Activated naive CD4-positive, alpha-beta T cell treated with anti-CD3 and anti-CD28 coated beads, Interleukin-2, amount 50 U/mL, for 72 hours (primary cell): ENCODE measurements at regions not wholly inside any gene's neighbourhood (a gene's known extent, or its start where the extent isn't known, plus 50 kb on each side); places are given as distances from the start of the nearest gene placed in this dataset.
"Not testable (repeated sequence)": the region's sequence is repeated elsewhere in the genome, so short reads cannot be mapped to it uniquely, and the experiment has no call there.

ENCODE experiments used
- ATAC-seq, 2 donors: fragments of 150-1000 bp; cut with Tn5 transposase; 2 replicates each; pipeline ENCODE4 v1.10.0; 2021; ENCODE audit warnings: mild to moderate bottlenecking in 2 of 2, moderate library complexity in 2 of 2
- DNase-seq, 2 donors: peaks; one replicate each; pipeline ENCODE4 v3.0.0; 2021 to 2022; ENCODE audit warnings: low spot score in 2 of 2
- H3K27ac Mint-ChIP-seq, 2 donors: one replicate each; pipeline ENCODE4 v1.8.0; 2022; ENCODE audit warnings: mild to moderate bottlenecking in 2 of 2, mixed read lengths in 2 of 2
- H3K36me3 Mint-ChIP-seq, 2 donors: one replicate each; pipeline ENCODE4 v1.8.0; 2022; ENCODE audit warnings: mixed read lengths in 2 of 2
- H3K9me3 Mint-ChIP-seq, 2 donors: one replicate each; pipeline ENCODE4 v1.8.0; 2022; ENCODE audit warnings: mixed read lengths in 2 of 2

DNA sequence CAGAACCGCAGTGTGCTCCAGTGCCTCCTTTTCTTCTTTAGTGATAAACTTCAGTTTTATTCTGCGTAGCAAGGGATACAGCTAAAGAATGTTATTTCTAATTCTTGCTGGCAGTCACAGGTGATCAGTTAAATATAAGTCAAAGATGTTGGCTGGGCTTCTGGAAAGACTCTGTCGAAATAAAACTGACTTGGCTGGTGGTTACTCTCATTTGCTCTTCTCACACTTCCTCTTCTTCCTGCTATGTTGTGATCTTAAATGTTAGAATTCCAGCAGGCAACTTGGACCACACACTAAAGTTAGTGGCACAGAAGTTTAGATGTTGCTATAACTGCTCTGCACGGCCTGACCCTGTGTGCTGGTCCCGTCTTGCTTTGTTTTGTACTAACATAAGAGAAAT, 278.6 kb downstream of the CDH19 start:
- DNase-seq (no peak), ATAC-seq (no peak)
- Mint-ChIP-seq H3K27ac (no peak overlapping the region), H3K9me3 (peaks cover 8 to 14% of the 10 kb centered on the region in 2 donors), H3K36me3 (no peaks in the 10 kb centered on the region)

DNA sequence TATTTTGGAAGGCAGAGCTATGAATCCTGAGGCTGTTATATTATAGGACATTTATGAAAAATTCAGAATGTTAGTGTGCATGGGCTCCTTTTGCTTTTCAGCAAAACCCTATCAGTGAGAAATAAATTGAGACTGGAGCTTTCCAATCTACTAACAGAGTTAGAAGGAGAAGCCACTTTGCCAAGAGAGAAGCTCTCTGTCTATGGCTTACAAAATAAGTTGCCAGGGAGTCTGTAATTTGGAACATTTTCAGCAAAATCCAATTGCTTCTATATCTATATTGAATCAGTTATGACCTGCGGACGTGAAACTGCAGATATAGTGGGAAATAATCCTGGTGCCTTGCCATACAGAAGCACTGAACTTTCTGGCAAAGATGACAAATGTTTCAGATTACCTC, 279.3 kb downstream of the CDH19 start:
- no peak for ATAC-seq

DNA sequence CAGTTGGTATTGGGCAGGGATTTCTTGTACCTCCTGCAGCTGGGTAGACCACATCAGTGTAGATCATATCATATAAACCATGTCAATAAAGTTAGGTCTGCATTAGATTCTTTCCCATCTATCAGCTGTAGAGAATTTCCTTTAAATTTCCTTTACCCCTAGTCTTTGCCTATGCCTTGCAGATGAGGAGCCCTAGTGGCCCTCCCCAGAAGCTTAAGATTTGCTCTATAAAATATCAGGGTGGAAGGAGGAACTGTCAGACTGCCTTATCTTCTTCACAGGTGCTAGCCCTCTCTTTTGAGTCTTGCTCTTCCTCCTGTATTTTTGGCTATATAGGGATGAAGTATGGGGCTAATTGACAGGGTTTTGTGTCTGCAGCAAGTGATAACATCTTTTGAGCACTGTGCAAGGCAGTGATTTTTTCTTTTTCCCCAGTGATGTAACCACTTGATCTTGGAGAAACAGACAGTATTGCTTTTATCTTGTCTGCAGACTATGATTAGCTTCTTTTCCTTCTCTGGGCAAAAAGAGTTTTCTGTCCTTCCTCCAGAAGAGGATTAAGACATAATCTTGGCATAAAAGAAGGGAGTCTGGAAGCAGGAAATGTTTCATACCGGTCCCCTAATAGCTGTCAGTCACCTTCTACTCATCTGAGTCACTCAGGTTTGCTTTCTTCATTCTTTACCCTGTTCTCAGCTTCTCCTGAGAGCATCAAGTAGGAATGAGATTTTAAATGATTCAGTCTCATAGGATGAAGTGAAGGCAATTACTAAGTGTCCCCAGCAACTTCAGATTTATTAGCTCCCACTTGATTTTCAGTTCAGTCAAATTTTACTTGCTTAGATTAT, 286.4 kb downstream of the CDH19 start:
- Mint-ChIP-seq H3K27ac (no peak overlapping the region), H3K36me3 (no peaks in the 10 kb centered on the region), H3K9me3 (peaks cover 8 to 17% of the 10 kb centered on the region in 2 donors)
- DNase-seq = no peak
- ATAC-seq = no peak

More for the DNA sequence above, 279.3 kb downstream of the CDH19 start:
- no peak for DNase-seq
- Mint-ChIP-seq H3K36me3 (no peaks in the 10 kb centered on the region), H3K9me3 (peaks cover 8 to 14% of the 10 kb centered on the region in 2 donors), H3K27ac (no peak overlapping the region)

DNA sequence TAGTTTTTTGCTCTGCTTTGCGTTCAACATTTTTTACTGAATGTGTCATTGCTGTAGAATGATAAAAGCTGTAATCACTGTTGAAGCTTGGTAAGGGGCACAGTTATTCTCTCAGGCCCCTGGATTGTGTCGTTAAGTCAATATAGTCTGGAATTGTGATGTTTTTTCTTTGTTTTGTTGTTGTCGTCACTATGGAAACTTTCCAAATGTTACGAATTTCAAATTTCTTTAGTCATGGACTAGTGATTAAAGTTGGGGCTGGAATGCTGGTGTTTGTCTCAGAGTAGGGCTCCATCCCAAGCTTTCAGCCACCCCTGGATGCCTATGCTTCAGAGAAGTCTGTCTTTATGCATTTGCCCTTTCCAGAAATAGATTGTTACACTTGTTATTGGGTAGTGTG, 287.2 kb downstream of the CDH19 start:
- Mint-ChIP-seq H3K9me3 (peaks cover 16 to 24% of the 10 kb centered on the region in 2 donors), H3K27ac (no peak overlapping the region), H3K36me3 (no peaks in the 10 kb centered on the region)
- no peak for ATAC-seq
- DNase-seq = no peak

DNA sequence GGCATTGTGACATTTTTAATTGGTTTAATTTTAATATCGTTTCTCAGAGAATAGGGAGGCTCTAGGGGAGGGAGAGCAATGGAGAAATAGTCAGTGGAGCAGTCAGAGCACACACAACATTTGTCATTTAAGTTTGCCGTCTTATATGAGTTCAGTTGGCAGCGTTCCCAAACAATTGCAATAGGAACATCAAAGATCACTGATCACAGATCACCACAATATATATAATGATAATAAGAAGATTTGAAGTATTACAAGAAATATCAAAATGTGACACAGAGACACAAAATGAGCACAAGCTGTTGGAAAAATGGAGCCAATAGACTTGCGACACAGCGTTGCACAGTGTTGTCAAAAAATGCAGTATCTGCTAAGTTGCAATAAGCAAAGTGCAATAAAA, 303.7 kb downstream of the CDH19 start:
- ATAC-seq (no peak), DNase-seq (no peak)
- Mint-ChIP-seq H3K36me3 (no peaks in the 10 kb centered on the region), H3K9me3 (peaks cover 4 to 11% of the 10 kb centered on the region in 2 donors), H3K27ac (no peak overlapping the region)

DNA sequence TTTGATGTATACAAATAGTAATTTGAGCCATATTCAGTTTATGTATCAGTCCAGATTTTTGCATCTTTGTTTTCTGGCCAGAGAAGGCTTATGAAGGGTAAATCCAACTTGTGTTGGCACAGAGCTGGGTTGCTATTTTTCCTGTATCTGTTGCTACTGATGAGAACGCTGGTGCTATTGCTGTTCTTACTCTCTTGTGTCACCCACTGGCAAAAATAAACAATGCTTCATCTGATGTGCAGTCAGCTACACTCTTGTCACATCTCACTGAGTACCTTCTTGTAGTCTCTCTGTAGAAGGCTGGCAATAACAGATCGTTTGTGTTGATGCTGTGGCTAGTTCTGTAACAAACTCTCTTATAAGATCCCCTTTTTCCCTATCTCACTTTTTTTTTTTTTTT, 323.4 kb downstream of the CDH19 start:
- H3K36me3 Mint-ChIP-seq = no peaks in the 10 kb centered on the region
- DNase-seq = no peak
- peaks cover 0 to 5% of the 10 kb centered on the region in 2 donors for H3K9me3 Mint-ChIP-seq
- ATAC-seq = no peak
- no peak overlapping the region for H3K27ac Mint-ChIP-seq

DNA sequence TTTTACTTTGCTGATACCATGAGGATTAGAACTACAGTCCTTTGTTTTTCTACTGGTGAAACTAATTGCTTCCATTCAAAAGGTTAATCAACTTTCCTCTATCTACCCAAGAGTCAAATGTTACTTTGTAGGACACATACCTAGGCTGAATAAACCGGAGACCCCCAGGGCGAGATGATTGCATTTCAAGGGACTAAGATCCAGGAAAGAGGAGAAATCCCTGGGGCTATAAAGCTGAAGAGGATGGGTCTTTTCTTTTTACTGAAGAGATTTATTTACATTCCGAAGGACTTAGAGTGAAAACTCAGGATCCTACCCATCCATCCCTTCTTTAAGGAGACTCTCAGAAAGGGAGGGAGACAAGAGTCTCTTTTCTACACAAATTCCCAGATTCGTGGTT, 331.9 kb downstream of the CDH19 start:
- ATAC-seq (no peak), DNase-seq (no peak)
- Mint-ChIP-seq H3K36me3 (peaks cover 5 to 12% of the 10 kb centered on the region in 2 donors), H3K27ac (no peak overlapping the region), H3K9me3 (peaks cover 31 to 38% of the 10 kb centered on the region in 2 donors)

DNA sequence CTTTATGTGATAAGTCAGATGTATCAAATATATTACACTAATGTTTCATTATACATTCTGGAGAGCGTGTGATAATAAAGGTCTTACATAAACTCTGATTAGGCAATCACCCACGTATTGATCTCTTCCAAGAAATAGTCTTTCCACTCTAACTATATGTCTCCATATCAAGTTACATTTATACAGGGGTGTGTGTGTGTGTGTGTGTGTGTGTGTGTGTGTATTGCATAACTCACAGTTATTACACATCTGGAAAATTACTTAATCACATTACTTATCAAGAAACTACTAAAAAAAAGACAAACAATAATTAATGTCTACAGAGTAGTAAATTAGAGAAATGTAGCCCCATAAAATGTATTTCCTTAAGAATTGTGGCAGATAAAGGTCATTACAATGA, 339.8 kb downstream of the CDH19 start:
- peaks cover 24 to 27% of the 10 kb centered on the region in 2 donors for H3K9me3 Mint-ChIP-seq
- no peak overlapping the region for H3K27ac Mint-ChIP-seq
- ATAC-seq (no peak), DNase-seq (no peak)
- peaks cover 0 to 5% of the 10 kb centered on the region in 2 donors for H3K36me3 Mint-ChIP-seq

DNA sequence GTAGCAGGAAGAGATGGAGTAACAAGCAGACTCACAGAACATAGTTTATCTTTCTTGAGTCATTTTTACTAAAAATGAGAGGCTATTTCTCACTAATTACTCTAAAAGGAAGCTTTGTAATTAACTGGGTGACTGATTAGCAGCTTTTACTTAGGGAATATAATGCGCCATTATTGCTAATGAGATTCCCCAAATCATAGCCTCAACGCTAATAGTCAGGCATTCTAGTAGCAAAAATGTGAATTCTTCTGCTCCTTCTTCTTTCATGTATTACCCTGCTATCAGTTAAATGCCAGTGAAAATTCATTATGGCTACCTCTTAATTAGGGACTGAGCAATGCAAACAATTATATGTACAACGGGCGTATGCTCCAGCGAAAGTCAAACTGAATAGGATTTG, 349.8 kb downstream of the CDH19 start:
- Mint-ChIP-seq H3K27ac (no peak overlapping the region), H3K9me3 (peaks cover 4 to 10% of the 10 kb centered on the region in 2 donors), H3K36me3 (no peaks in the 10 kb centered on the region)
- ATAC-seq = no peak
- no peak for DNase-seq

DNA sequence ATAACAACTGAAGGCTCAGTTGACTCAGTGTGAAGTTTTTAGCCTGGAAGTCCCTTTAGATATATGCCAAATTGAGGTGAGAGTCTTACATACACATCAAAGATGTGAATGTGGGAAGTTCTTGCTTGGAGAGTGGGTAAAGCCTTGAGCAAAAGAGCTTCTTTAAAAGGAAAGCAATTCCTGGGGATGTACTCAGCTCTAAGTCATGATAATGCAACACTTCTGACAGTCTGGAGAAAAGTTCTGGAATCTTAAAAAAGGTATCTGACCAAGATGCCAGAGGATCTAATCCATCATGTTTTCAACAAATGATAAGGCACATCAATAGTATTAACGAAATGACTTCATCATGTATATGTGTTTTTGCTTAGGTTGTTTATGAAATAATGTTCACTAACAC, 351.2 kb downstream of the CDH19 start:
- Mint-ChIP-seq H3K36me3 (no peaks in the 10 kb centered on the region), H3K27ac (no peak overlapping the region), H3K9me3 (peaks cover under 1 to 4% of the 10 kb centered on the region in 2 donors)
- DNase-seq (no peak), ATAC-seq (no peak)

DNA sequence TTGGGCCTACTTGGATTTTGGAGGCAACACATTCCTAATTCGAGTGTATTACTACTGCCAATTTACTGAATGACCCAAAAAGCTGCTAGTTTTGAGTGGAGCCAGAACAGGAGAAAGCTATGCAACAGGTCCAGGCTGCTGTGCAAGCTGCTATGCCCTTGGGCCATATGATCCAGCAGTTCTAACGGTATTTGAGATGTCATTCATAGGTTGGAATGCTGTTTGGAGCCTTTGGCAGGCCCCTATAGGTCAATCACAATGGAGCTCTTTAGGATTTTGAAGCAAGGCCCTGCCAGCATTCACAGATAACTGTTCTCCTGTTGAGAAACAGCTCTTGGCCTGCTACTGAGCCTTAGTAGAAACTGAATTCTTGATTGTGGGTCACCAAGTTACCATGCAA, 368.7 kb downstream of the CDH19 start:
- no peak for DNase-seq
- H3K27ac Mint-ChIP-seq = no peak overlapping the region

DNA sequence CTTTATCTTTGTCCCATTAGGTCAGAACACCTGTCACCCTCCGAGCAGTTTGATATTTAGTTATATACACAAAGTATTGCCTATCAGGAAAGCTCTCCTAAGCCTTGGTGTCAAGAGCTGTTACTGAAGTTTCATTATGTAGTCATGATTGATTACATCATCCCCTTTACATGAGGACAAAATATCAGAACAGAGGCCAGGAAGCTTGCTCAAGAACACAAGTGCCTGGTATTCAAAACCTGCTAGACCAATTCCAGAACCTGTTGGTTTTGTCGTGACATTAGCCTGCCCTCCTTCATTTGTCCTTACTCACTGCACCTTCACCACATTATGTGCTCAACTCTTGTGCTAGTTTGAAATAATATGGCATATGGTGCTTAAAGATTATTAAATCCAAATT, 377.1 kb downstream of the CDH19 start:
- DNase-seq (no peak), ATAC-seq (no peak)
- Mint-ChIP-seq H3K36me3 (no peaks in the 10 kb centered on the region), H3K27ac (no peak overlapping the region), H3K9me3 (peaks cover 5 to 9% of the 10 kb centered on the region in 2 donors)

More for the DNA sequence above, 368.7 kb downstream of the CDH19 start:
- Mint-ChIP-seq H3K9me3 (peaks cover 20 to 24% of the 10 kb centered on the region in 2 donors), H3K36me3 (no peaks in the 10 kb centered on the region)
- ATAC-seq = no peak

DNA sequence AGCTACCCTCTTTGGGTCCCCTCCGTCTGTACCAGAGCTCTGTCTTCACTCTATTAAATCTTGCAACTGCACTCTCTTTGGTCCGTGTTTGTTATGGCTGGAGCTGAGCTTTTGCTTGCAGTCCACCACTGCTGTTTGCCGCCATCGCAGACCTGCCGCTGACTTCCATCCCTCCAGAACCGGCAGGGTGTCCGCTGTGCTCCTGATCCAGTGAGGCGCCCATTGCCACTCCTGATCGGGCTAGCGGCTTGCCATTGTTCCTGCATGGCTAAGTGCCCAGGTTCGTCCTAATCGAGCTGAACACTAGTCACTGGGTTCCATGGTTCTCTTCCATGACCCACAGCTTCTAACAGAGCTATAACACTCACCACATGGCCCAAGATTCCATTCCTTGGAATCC, 380.6 kb downstream of the CDH19 start:
- ATAC-seq, H3K36me3 Mint-ChIP-seq, H3K27ac Mint-ChIP-seq, DNase-seq: not testable (repeated sequence)
- H3K9me3 Mint-ChIP-seq = peaks cover 4 to 15% of the 10 kb centered on the region in 2 donors

DNA sequence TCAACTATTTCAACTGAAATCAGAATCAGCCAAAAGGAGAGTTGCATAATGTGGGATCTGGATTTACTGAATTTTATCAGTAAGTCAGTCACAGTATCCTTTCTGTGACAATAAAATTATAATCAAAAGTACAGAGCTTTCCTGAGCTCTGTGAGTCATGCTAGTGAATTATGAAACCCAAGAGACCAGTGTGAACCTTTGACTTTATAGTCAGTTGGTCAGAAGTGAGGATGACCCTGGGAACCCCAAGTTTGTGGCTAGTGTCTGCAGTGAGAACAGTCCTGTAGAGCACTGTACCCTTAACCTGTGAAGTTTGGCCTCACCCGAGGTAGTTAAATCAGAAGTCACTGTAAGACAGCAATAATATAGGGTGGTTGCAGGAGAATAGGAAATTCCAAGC, 381.7 kb downstream of the CDH19 start:
- Mint-ChIP-seq H3K9me3 (peaks cover 4 to 15% of the 10 kb centered on the region in 2 donors), H3K36me3 (no peaks in the 10 kb centered on the region), H3K27ac (no peak overlapping the region)
- ATAC-seq (no peak), DNase-seq (no peak)

DNA sequence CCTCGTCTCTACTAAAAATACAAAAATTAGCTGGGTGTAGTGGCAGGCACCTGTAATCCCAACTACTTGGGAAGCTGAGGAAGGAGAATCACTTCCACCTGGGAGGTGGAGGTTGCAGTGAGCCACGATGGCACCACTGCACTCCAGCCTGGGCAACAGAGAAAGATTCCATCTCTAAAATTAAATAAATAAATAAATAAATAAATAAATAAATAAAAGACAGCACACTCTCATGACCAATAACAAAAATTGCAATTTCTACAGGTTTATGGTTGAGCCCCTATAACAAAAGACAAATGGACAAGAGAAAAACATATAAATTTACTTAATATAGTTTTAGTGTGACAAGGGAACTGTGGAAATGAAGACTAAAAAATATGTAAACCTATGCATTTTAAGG, 384.1 kb downstream of the CDH19 start:
- Mint-ChIP-seq H3K27ac (no peak overlapping the region), H3K36me3 (no peaks in the 10 kb centered on the region), H3K9me3 (peaks cover 8 to 15% of the 10 kb centered on the region in 2 donors)
- DNase-seq (no peak), ATAC-seq (no peak)

DNA sequence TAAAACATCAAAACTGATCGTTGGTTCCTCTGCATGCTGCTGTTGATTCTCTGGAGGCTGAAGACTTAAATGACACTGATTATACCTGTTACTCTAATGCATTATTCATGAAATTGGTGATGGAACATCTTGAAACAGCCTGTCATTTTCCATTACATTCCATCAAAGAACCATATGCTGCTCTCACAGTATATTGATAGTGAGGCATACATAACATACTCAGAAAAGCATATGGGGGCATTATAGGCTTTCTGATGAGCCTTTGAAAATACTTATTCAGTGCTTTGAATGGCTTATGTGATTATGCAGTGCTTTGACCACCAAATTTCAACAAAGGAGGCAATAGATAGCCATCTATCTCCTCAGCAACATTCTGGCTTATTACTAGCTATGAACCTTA, 392.1 kb downstream of the CDH19 start:
- peaks cover 0 to 8% of the 10 kb centered on the region in 2 donors for H3K9me3 Mint-ChIP-seq
- H3K27ac Mint-ChIP-seq = no peak overlapping the region
- no peak for DNase-seq
- no peak for ATAC-seq
- H3K36me3 Mint-ChIP-seq = no peaks in the 10 kb centered on the region

DNA sequence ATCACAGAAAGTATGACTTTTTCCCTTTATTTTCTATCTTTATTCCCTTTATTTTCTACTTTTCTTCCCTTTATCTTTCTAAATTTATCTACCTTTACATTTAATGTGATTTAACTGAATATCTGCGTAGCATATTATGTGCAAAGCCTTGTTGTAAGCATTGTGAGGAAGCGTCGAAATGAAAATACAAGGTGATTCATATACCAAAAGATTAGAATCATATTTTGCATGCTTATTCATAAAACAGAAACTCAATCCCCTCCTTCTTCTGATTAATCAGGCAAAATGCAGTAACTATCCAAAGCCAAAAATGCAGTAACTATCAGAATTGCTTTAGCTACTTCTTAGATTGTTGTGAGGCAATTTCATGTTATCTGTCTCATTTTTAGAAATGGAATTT, 393.0 kb downstream of the CDH19 start:
- peaks cover 0 to 8% of the 10 kb centered on the region in 2 donors for H3K9me3 Mint-ChIP-seq
- H3K27ac Mint-ChIP-seq = no peak overlapping the region
- no peaks in the 10 kb centered on the region for H3K36me3 Mint-ChIP-seq
- no peak for ATAC-seq
- DNase-seq = no peak

DNA sequence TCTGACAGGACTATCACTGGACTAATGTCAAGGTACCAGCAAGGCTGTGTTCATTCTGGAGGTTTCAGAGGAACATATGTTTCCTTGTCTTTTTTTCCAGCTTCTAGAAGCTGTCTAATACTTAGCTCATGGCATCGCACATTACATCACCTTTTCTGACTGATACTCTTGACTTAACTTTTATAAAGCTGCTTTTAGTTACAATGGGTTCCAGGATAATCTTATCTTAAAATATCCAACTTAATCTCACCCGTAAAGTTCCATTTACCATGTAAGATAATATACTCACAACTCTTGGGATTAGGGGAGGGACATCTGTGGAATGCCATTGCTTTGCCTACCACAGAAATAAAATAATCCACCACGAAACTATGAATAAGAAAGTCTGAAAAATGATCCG, 394.2 kb downstream of the CDH19 start:
- H3K36me3 Mint-ChIP-seq = no peaks in the 10 kb centered on the region
- peaks cover 0 to 4% of the 10 kb centered on the region in 2 donors for H3K9me3 Mint-ChIP-seq
- no peak overlapping the region for H3K27ac Mint-ChIP-seq
- ATAC-seq (no peak), DNase-seq (no peak)
